Skin of body (tissue), 1 donor: ENCODE measurements at regions not wholly inside any gene's neighbourhood (a gene's known extent, or its start where the extent isn't known, plus 50 kb on each side); places are given as distances from the start of the nearest gene placed in this dataset.

Source experiments
- DNase-seq: peaks from one replicate; lab custom pipeline; 2025; lab: John Stamatoyannopoulos, UW

DNA sequence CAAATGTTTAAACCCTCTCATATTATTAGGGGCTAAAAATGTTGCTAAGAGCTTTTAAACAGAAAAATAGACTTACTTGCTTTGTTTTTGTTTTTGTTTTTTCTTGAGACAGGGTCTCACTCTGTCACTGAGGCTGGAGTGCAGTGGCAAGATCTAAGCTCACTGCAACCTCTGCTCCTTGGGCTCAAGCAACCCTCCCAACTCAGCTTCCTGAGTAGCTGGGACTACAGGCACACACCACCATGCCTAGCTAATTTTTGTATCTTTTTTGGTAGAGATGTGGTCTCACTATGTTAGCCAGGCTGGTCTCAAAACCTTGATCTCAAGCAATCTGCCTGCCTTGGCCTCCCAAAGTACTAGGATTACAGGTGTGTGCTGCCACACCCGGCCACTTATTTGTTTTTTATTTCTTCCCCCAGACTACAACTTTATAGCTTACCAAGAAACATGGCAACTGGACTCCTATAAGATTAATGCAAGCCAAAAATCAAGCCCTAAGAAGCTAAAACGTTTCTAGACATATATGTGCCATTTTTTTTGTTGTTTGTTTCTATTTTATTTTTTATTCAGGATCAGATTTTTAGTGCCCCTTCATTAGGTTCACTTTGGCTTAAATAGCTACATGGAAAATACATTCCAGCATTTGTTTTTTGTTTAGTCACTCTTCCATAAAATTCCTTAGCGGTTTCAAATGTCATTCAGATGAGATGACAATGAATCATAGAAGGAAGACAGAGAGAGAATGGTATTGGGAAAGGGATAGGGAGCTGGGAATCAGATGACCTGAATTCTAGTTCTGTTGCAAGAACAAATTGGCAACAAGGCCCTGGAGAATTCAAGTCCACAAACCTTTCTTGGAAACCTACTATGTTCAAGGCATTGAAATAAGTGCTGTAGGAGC, 163.4 kb upstream of the MKLN1 start:
- DNase-seq, result no peak

DNA sequence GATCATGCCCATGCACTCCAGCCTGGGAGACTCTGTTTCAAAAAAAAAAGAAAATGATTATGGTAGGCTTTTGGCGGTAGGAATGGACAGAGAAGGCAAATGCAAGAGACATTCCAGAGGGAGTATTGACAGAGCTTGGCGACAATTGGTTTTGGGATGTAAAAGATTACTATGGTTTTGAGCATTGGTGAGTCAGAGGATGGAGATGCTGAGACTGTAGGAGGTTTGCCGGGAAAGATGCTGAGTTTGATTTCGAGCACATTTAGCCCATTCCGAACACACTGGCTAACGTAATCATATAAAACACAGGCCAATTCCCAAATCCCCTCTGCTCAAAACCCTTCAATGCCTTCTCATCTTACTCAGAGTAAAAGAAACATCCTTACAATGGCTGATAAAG, 161.6 kb upstream of the MKLN1 start:
- DNase-seq, result no peak

DNA sequence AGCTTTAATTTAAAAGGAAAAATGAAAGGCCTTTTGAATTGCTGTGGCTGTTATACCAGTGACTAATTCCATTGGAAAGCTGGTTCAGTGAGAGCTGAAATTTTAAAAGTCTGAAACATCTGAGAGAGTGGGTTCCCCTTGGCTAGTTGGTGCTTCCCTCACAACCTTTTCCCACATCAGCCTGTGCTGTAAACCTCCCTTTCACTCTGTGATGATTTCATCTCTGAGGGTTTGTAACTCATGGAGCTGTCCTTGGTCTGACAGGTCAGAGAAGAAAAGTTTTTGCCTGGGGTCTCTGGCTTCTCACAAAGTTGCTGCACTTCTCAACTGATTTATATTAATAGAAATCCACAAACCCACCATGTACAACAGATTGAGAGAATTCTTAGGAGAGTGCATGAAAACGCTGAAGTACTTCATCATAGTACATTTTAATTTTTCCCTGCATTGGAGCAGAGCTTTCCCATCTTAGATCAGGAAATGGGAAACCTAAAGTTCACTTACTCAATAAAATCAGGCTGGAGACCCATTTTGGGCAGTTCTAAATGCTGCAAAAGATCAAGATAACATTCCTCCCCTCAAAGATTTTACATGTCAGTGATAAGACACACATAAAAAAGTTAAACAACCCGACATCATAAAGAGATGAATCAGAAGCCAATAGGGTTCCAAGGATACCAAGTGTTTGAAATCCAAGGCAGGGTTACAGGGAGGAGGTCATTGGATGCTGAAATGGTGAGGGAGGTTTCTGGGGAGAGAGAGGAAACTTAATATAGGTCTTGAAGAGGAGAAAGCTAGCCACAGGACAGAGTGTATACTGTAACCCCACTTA, 157.0 kb upstream of the MKLN1 start:
- no peak for DNase-seq

DNA sequence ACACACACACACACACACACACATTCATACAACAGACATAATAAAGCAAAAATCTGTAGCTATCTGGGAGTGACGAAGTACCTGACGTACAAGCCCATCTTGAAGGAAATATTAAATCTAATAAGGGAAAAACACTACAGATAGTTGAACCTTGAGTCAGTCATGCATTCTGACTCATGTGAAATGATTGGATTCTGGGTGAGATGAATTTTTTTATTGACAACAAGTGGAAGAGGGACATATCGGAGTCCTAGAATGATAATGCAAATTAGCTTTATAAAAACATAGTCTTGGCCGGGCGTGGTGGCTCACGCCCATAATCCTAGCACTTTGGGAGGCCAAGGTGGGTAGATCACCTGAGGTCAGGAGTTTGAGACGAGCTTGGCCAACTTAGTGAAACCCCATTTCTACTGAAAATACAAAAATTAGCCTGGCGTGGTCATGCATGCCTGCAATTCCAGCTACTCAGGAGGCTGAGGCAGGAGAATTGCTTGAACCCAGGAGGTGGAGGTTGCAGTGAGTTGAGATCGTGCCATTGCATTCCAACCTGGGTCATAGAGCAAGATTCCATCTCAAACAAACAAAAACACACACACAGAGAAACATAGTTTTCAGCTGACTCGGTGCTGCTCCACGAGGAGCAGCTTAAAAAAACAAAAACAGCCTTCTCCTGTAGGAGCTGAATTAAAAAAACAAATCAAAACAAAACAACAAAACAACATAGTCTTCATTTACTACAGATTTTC, 154.4 kb upstream of the MKLN1 start:
- DNase-seq, result no peak

DNA sequence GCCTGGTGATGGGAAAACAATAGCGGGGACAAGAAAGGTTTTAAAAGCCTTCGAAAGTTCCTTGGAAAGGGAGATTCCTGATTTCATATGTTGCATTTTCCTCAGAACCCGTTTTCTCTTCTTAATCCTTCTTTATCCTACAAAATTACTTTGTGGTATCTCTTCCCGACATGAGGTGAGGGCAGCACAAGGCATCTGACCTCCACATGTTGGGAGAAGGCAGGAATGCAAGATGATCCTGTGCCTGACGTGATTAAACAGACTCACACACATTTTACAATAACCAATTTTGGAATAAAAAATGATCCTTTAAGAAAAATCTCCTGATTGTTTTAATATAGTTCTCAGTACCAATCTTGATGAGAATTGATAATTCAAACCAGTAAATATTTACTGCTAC, 153.3 kb upstream of the MKLN1 start:
- no peak for DNase-seq

DNA sequence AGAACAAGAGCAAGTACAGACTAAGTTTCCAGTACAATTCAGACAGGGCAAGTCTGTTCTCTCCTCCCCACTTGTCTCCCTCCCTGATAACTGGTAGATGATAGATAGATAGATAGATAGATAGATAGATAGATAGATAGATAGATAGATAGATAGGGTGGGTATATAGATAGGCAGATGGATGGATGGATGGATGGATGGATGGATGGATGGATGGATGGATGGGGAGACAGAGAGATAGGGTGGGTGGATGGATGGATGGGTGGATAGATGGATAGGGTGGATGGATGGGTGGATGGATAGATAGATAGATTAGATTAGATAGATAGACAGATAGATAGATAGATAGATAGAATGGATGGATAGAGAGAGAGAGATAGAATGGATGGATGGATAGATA, 152.8 kb upstream of the MKLN1 start:
- no peak for DNase-seq

DNA sequence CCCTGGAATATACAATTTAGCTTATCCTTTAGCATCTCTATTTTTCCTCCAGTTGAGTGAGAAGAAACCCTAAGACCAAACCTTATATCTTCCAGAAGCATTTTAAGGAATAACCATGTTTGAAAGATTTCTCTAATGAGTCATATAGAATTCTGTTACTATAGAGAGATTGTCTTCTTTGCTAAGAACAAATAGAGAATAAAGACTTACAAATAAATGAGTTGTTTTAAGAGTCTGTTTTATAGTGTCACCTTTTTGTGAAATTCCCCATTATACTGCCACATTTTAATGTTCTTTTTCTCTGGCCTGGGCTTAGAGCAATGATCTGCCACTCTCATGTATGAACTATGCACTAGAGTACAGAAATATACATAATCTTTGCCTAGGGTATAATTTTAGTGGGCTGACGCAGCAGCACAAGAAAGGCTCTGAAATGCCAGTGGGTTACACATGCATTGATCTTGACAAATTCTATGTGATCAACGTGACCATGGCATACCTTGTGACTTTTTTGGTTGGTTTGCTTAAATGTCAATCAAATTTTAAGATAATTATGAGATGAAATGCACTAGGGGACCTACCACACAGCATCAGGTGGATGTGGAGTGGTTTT, 145.1 kb upstream of the MKLN1 start:
- no peak for DNase-seq

DNA sequence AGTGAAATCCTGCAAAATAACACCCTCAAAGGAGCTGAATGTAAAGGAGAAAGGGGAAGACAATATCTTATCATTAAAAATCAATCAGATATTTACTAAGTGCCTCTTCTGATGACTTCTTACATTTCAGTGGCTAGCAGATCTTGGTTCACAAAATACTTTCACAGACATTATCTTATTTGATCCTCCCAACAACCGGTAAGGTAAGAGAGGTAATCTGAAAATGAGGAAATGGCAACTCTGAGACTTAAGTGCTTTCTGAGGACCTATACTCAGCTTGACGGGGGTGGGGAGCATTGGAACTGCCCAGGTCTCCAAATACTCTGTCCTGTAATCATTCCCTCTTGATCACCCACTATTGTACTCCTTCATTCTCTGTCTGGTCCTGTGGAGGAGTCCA, 144.6 kb upstream of the MKLN1 start:
- DNase-seq, result no peak

DNA sequence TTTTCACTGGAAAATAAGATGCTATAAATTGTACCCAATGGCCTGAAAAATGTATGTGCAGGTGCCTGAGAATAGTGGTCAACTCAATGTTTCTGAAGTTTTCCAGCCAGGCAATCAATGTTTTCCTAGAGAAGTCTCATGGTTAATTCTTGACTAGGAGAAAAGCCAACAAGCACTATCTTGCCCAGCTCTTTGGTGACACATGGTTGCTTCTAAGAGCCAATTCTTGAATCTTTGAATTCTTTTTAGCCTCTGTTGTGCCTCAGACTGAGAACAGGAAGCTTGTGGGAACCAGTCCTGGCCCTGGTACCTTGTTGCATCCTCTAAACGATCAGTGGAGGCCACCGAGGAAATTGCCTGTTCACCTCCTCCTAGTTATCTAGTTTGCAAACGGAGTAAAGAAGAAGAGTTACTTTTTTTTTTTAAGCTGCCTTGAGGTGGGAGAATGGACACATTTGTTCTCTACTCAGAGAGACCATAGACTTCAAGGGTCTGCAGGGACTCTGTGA, 144.0 kb upstream of the MKLN1 start:
- DNase-seq, result no peak

DNA sequence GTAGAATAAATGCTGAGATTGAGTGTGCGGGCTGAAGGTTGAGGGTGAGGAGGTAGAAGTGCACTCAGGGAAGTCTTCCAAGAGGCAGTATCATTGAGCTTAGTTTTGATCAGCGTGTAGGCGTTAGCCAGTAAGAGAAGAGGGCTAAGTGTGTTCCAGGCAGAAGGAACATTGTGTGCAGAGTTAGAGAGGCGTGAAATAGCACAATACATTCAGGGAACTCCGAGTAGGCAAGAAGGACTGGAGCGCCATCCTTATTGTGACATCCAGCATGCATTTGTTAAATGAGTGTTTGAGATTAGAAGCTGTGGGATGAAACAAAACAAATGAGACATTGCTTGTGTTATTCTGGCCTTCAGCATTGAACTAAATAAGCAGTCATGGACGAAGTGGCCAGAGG, 140.9 kb upstream of the MKLN1 start:
- DNase-seq, result no peak

DNA sequence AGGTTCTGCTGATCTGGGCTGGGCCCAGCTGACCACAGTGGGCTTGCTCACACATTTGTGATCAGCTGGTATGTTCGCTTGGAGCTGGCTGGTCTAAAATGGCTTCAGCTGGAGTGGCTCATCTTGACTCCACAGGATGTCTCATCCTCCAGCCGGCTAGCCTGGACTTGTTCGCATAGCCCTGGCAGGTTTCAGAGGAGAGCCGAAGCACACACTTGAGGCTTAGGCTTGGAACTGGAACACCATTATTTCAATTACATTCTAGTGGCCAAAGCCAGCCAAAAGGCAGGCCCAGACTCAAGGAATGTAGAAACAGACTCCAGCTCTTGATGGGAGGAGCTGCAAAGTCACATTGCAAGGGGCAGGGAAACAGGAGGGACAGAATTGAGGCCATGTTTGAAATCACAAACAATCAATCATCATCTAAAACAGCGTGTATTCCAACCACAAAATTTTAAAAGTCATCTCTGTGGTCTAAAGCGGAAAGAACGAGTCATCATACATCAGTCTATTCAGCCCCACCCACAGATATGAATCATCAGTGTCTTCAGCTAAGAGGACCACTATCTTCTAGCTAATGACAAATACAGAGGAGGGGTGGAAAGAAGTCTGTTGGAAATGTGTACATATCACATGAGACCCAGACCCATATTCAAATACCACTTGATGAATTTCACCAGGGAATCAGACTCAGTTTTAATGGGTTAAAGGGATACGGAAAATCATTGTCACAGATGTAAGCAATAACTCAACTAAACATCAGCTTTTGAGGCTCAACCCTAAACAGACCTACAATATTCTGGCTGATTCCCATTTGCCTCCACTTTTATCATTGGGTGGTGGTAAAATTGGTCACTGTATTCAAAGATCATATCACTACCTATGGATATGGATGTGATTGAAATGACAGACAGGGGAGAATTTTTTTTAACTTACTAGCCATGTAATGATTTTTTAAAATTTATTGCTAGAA, 139.0 kb upstream of the MKLN1 start:
- DNase-seq, result no peak

DNA sequence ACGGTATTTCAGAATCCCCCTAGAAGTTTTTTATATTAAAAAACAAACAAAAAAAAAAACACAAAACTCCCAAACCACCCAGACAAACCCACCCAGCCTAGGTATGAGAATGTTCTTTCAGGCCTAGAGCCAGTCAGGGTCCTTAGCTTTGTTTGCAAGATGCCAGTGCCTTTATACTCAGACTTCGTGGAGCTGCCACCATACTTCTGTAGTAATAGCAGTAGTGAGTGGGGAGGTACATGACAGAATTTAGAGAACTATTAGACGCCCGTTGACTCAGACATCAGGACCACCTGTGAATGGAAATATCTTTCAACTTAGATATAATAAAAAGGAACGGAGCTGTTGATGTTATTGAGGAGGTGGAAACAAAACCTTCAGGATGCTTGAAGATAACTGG, 138.2 kb upstream of the MKLN1 start:
- no peak for DNase-seq

DNA sequence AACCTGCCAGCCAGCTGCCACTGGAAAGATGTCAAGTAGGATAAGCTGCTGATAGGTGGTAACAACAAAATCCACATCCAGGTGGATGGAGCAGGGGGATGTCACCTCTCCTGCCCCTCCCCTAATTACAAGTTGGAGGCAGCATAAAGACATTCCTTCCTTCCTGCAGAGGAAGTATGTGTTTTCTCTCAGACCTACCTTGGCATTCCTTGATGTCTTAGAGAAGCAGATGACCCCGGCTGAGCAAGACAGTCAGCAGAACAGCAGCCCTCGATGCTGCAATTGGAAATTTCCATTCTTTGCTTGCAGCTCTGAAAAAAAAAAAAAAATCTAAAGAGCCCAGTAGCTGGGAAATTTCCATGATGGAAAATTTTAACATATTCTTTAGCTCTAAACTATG, 137.5 kb upstream of the MKLN1 start:
- DNase-seq, result no peak

DNA sequence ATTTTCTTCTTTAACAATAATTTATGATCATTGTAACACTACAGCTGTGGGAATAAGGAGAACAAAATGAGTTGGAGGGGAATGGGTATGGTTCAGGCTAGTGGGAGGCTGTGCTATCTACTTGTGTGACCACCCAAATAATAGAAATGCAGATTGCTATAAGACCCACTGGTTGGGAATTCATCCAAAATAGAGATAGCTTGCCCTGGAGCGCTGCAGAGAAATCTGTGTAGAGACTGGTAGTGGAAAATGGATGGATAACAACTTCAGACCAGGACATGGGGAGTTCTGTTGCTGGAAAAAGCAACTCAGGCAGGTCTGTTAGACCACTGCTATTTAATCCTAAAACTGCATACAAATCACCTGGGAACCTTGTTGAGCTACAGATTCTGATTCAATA, 137.1 kb upstream of the MKLN1 start:
- DNase-seq, result no peak

DNA sequence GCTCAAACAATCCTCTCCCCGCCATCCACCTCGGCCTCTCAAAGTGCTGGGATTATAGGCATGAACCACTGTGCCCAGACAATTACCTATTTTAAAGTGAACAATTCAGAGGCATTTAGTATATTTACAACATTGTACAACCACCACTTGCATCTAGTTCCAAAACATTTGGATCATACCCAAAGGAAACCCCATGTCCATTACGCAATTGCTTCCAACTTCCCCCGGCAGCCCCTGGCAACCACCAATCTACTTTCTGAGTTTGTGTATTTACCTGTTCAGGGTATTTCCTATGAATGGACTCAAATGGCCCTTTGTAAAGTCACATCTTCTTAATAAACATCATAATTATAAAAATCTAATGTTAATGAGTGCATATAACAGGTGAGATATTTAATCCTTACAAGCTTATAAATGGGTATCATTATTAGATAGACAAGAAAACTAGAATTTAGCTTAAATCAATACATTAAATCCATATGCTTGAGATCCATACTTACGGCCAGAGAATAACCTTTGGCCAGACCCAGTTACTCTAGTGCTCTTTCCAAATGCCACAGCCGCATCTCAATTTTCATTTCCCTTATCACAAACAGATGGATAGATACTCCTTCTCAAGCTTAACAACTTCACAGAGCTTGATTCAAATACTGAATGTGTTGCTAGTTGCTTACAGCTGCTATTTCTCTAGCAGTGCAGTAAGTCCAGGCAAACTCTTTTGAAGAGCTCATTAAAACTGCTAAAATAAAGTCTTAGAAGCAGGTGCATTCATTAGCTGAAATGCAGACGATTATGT, 133.4 kb upstream of the MKLN1 start:
- no peak for DNase-seq

DNA sequence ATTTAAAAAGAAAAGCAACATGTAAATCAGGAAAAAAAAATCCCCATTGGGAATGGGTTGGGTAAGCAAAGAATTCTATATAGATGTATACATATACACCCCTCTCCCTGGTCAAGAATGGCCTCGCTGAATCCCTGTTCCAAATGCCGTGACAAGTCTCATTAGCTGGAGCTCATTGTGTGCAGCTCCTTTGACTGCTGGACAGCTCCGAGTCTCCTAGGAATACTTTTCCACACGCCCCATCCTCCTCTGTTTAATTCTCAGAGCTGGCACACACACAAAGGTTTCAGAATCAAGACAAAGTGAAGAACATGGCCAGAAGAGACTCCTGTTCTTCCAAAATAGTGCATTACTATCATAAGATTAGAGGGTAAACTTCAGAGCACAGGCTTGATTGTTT, 130.9 kb upstream of the MKLN1 start:
- DNase-seq, result no peak

DNA sequence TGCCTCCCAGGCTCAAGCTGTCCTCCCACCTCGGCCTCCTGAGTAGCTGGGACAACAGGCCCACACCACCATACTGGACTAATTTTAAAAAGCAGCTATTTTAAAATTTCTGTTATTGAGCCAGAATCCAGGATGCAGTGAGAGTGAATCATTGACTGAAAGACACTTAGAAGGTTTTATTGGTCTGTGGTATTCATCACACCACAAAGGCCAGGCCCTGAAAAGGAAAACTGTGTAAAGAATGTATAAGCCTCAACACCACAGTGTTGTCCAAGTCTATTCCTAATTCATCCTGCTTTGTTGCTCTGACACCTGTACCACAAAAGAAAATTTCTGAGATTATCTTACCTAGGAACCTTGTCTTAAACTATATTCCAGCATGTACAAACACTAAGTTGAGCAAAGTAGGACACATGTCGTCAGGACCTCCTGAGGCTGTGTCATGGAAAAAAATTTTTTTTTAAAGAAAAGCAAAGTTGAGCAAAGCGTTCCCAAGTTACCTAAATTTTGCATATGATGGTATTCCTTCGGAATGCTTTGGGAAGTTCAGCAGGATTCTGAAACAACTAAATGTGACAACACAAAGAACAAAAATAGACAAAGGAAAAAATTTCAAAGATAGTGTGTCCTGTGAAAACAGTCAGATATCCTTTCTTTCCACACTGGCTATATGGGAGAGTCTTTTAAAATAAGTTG, 129.6 kb upstream of the MKLN1 start:
- DNase-seq, result no peak

DNA sequence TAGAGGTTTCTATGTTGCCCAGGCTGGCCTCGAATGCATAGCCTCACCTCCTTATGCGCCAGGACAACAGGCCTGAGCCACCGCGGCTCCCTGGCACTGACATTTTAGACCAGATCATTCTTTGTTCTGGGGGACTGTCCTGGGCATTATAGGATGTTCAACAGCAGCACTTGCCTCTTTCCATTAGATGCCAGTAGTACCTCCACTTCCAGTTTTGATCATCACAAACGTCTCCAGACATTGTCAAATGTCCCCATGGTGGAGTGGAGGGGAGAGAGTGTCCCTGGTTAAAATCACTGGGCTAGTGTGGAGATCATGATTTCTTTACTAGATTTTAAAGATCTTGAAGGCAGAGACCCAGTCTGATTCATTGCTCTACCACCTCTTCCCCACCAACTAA, 125.2 kb upstream of the MKLN1 start:
- DNase-seq, result no peak
